HUDEP-2 (cell line): ENCODE measurements at regions not wholly inside any gene's neighbourhood (a gene's known extent, or its start where the extent isn't known, plus 50 kb on each side); places are given as distances from the start of the nearest gene placed in this dataset.
"Not testable (repeated sequence)": the region's sequence is repeated elsewhere in the genome, so short reads cannot be mapped to it uniquely, and the experiment has no call there.

Source experiments
- DNase-seq, 76 experiments: peaks; one replicate each; lab custom pipeline; 2025; ENCODE audit not compliant: unreplicated experiment in 76 of 76; lab: John Stamatoyannopoulos, UW

GRCh38 chrX:40530509-40530908 lies 50.3 kb upstream of the ATP6AP2 start:
- no peak for DNase-seq

DNA sequence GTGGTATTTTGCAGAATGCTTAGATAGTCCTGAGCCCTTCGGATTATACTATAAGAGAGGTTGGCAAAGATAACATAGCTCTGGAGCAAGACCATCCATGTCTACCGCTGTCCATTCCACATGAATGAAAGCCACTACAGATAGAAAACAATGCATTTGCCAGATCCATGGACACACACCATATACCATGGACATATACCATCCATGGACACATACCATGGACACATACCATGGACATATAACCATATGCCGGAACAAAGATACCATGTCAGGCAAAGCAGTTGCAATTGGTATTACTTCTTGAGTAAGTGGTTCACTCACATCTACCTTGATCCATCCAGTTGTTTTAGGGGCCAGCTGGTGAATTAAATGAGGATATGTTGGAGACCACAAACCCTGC lies 53.2 kb upstream of the ATP6AP2 start:
- DNase-seq, result no peak

DNA sequence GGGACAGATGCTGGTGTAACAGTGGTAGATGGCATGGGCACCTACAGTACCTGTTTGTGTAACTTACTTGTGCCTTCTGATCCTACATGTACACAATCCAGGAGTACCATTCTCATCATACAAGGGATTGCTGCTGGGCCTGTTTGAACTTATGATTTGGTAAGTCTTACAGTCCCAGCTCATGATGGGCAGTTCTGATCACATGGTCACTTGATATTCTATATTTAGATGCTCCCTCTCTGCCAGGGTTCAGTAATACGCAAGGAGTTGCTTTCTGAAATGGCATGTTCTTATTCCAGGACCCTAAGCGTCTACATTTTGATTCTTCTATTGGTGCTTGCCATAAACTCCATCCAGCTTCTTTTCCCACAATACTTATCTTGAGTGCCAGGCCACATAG lies 54.4 kb upstream of the ATP6AP2 start:
- DNase-seq, result no peak

GRCh38 chrX:40525901-40526300 lies 54.9 kb upstream of the ATP6AP2 start:
- DNase-seq, result not testable (repeated sequence)

DNA sequence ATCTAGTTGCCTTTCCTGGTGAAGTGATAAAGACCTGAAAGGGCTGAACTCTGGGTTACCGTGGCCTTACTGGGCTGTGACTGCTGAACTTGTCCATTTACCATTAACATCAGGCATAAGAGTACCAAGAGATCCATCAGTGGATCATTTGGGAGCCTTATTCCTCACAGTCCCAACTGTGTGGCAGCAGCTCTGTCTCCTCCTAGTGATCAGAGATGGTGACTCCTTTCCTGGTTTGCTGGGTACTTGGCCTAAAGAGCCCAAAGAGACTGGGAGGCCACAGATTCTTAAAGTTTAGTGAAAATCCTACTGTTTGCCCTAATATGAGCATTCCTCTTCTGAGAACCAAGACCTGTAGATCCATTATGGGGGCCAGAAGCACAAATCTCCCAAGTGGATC lies 56.3 kb upstream of the ATP6AP2 start:
- DNase-seq, result no peak

GRCh38 chrX:40523852-40524251 lies 56.9 kb upstream of the ATP6AP2 start:
- DNase-seq, result no peak

DNA sequence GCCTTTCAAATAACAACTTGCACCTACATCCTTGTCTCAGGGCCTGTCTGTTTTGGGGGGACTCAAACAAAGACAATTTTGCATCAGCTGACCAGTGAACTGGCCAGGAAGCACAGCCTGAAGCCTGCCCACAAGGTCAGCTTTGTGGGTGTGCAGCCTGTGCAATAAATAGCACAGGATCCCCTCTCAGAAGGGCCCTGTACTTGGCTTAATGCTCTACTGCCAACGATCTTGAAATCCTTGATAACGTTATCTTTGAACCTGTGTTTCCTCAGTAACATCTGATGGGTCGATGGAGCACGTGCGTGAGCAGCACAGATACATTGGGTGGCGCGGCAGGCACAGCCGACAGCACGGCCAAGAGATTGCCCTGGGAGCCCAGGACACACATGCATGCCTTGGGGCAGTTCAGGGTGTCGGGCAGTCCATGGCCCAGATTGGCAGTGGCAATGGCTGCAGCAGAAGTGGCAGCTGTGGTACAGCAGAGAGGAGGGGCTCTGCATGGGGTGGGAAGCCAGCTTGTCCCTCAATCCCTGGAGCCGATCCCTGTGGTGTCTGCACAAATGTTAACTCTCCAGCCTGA lies 58.8 kb upstream of the ATP6AP2 start:
- DNase-seq, result peak in 1 of 76 experiments; percentile 1

DNA sequence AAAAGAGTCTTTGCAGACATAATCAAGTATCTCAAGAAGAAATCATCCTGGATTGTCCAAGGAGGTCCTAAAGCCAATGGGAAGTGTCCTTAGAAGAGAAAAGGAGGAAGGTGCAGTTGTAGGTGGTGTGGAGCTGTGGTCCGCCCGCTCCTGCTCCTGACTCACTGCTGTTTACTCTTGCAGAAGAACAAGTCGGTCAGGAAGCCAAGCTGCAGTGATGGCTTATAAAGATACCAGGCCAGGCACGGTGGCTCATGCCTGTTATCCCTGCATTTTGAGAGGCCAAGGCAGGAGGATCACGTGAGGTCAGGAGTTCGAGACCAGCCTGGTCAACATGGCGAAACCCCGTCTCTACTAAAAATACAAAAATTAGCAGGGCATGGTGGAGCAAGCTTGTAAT lies 66.4 kb upstream of the ATP6AP2 start:
- no peak for DNase-seq

DNA sequence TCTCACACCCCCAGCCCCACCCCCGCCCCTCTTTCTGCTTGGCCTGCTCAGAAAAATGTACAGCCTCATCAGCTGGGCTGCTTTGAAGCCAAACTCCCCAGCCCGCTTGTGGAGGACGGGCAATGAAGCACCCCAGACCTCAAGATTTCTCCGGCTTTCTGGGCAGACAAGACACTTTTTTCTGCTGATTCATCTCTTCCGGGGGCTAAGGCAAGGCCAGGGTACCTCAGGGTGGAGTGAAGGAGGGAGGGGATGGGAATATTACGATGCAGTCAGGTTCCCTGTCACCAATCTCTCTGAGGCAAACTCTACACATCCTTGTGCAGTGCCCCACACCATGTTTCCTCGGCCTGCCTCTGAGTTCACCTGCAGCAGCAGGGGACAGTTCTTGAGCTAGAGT lies 66.9 kb upstream of the ATP6AP2 start:
- no peak for DNase-seq

DNA sequence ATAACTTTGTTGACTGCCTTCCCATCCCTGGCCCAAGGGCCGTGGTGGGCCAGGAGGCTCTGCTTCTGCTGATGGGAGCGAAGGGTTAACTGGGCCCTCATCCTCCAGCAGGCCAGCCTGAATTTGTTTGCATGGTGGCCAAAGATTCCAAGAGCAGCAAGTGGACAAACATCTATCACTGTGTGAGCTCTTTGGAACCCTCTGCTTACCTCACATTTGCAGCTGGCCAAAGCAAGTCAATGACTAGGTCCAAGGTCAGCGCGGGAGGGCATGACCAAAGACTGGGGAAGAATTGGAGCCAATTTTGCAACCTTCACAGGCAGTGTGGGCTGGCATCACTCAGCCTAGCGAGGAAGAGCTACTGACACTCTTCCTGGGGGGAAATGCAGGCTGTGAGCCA lies 67.8 kb upstream of the ATP6AP2 start:
- DNase-seq, result no peak

GRCh38 chrX:40511258-40511657 lies 69.5 kb upstream of the ATP6AP2 start:
- DNase-seq, result no peak

DNA sequence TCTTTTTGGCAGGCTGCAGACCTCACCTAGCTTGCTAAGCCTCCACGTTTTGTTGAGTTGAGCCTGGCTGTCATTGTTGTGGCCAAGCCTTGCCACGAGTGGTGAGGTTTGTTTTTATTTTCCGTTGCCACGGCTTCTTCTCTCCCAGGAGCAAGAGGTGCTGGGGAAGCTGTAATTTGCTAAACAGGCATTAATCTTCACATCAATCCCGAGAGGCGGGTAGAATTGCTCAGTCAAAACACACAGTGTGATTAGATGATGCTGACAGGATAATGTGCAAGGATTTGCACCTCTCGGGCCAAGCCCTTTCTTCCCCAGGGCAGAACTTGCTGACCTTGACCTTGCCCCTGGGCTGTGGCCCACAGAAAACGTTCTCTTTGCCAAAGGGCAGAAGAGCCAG lies 72.2 kb upstream of the ATP6AP2 start:
- DNase-seq, result no peak

- DNase-seq, result no peak
These were observed 74.4 kb upstream of the ATP6AP2 start for GRCh38 chrX:40506201-40506985.

GRCh38 chrX:40504801-40505605 lies 75.8 kb upstream of the ATP6AP2 start:
- DNase-seq, result no peak

GRCh38 chrX:40503094-40503493 lies 77.7 kb upstream of the ATP6AP2 start:
- no peak for DNase-seq

- no peak for DNase-seq
These were observed 78.1 kb upstream of the ATP6AP2 start for GRCh38 chrX:40502688-40503087.

GRCh38 chrX:40501164-40501855 lies 79.5 kb upstream of the ATP6AP2 start:
- DNase-seq, result no peak

- DNase-seq, result no peak
These were observed 84.0 kb upstream of the ATP6AP2 start for GRCh38 chrX:40496728-40497127.

DNA sequence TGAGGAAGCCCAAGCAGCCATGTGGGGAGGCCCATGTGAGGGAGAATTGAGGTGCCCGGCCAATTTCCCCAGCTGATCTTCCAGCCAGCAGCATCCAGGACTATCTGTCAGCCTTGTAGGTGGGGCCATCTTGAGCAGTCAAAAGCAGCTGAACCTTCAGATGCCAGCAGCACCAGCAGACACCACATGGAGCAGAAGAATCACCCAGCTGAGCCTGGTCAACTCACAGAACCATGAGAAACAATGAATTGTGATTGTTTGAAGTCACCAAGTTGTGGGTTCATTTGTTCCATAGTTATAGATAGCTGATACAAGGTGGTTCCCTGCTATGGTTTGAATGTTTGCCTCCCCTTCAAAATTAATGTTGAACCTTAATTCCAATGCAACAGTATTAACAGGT lies 85.1 kb upstream of the ATP6AP2 start:
- no peak for DNase-seq

DNA sequence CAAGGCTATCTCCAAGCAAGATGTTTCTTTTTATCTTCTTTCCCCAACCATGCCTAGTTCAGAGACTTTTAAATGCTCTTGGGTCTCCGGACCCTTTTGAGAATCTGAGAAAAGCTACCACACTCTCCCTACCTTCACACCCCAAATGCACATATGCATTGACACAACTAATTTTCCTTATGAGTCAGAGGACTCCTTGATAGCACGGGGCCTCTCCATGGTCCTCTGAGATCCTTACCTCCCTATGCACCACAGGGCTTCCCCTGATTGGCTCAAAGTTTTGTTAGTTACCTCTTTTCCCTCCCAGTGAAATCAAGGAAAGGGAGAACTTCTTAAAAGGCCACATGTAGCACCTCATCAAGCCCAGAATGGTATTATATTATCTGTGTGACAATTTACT lies 86.8 kb upstream of the ATP6AP2 start:
- no peak for DNase-seq

DNA sequence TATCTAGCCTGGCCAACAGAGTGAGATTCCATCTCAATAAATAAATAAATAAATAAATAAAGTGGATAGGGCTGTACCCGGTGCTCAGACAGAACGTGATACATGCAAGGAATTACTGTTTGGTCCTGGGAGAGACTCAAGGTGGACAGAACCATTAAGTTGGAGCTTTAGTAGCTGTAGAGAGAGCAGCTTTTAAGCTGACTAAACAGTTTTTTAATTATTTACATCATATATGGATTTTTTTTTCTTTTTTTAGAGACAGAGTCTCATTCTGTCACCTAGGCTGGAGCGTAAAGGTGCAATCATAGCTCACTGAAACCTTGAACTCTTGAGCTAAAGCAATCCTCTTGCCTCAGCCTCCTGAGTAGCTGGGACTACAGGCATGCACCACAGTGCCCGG lies 92.5 kb upstream of the ATP6AP2 start:
- no peak for DNase-seq
